GDM1 (cell line): ENCODE measurements at regions not wholly inside any gene's neighbourhood (a gene's known extent, or its start where the extent isn't known, plus 50 kb on each side); places are given as distances from the start of the nearest gene placed in this dataset.

Source experiments
- DNase-seq: peaks from one replicate; lab custom pipeline; 2025; lab: John Stamatoyannopoulos, UW

GRCh38 chr1:4523551-4523950, 130.9 kb upstream of the AJAP1 start:
- no peak for DNase-seq

- no peak for DNase-seq
These were observed 127.7 kb upstream of the AJAP1 start for GRCh38 chr1:4526747-4527146.

- no peak for DNase-seq
These were observed 126.6 kb upstream of the AJAP1 start for GRCh38 chr1:4527819-4528218.

DNA sequence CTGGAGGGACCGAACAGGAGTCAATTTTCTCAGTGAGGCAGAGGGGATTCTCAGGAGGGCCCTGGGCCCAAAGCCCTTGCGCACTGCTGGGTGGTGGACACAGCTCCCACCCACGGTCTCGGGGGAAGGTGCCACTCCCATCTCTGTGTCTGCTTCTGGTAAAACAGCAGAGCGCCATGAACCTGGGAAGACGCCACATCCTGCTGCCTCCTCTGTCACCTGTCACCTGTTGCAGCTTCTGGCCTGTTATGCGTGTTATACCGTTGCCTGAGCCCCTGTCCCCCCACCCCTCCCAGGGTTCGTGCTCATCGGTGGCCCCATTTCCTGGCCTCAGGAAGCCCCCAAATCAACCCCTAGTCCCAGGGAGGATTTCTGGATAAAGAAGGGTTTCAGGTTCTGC, 125.8 kb upstream of the AJAP1 start:
- DNase-seq, result no peak

DNA sequence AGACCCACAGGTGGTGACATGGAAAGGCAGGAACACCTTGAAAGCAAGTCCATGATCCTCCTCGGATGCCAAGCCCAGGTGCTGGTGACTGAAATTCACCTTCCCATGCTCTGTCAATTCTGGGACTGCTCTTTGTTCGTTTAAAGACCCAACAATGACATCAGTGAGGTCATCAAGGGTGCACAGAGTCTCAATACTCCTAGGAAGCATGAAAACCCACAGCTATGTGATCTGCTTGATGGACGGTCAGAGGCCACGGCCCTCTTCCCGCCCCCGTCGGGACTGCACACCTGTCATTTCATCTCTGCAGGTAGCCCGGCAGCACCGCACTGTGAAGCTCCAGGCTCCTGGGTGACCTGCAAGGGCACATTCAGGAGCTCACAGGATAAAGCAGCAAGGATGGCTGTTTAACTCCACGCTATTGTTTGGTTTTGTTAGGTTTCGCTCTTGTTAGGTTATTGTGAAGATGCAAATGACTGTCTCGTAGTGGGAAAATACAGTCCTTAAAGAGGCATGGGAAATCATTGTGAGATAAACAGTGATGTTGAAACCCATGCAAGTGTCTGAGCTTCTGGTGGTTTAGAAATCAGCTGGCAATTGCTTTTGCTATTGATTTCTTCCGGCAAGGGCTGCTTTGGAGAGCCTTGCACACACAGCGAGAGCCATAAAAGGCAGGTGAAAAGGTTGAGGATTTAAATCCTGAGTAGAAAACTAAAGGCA, 124.8 kb upstream of the AJAP1 start:
- DNase-seq, result no peak

DNA sequence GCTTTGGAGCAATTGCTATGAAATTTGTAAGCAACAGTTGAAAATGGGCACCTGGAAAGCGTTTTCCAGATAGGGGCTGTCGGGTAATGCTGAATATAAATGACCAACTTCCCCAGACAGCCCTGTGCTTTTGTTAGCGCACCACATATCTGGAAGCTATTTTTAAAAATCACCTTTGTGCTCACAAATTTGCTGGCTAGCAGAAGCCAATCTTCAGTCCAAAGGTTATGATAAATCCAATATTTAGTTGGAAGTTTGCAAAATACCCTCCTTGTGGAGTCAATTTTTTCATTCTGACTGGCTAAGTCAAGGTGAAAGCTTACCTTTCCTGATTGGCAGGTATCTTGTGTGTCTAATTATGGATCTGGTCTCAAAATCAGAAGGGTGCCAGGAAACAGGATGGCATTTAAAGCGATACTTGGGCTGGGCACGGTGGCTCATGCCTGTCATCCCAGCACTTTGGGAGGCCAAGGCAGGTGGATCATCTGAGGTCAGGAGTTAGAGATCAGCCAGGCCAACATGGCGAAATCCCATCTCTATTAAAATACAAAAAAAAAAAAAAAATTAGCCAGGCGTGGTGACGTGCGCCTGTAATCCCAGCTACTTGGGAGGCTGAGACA, 124.1 kb upstream of the AJAP1 start:
- DNase-seq, result no peak

DNA sequence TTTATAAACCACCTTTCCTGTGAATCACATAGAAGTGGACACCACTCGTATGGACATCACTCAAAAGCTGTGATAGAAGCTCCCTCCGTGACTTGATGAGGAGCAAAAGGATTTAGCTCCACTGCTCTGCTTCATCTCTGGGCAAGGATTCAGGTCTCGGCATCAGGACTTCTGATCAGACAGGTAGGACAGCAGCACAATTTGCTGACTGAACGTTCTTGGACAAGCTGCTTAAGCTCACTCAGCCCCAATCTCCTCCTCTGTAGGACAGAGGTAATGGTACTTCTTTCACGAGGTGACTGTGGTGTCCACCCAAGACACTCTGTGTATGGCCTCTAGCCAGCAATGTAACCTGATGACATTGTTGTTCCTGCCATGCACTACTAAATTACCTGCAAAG, 122.6 kb upstream of the AJAP1 start:
- DNase-seq, result no peak

GRCh38 chr1:4532656-4533055, 121.8 kb upstream of the AJAP1 start:
- no peak for DNase-seq

- DNase-seq, result no peak
These were observed 107.5 kb upstream of the AJAP1 start for GRCh38 chr1:4546911-4547310.

DNA sequence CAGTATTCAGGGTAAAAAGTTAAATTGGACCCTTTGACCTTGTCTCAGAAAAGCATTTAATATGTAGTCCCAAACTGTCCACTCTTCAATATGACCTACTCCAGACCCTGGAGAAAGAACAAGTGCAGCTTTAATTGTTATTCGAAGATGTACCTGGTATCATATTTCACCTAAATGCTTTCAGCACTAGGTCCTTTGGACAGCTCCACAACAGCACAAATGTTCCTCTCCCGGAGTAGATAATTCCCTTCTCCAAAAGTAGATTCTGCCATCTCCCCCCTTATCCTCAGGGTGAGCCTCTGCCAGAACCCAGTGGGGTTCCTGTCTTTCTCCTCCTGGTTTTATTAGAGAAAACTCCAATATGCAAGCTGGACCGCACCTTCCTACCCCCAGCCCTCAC, 104.5 kb upstream of the AJAP1 start:
- no peak for DNase-seq

GRCh38 chr1:4550941-4551340, 103.5 kb upstream of the AJAP1 start:
- DNase-seq, result no peak

GRCh38 chr1:4551706-4552105, 102.7 kb upstream of the AJAP1 start:
- DNase-seq, result no peak

- DNase-seq, result no peak
These were observed 100.6 kb upstream of the AJAP1 start for GRCh38 chr1:4553761-4554160.

- no peak for DNase-seq
These were observed 100.0 kb upstream of the AJAP1 start for GRCh38 chr1:4554271-4554865.

GRCh38 chr1:4557949-4558348, 96.5 kb upstream of the AJAP1 start:
- no peak for DNase-seq

DNA sequence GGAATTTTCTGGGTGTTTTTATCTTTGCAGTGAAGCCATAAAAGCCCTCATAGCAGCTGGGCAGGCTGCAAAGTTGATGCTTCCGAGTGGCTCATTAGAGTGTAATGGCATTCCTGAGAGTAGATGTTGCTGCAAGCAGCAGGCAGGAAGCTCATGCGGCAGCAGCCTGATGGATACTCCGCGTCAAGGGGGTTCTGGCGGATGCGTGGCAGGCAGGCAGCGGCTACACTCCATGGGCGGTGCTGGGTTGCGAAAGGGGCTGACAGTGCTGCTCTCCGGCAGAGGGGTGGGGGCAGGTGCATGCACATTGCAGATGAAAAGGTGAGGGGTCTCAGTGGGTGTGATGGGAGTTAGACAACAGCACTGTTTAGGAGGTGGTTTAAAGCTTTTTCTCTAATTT, 93.2 kb upstream of the AJAP1 start:
- no peak for DNase-seq

GRCh38 chr1:4562321-4562720, 92.1 kb upstream of the AJAP1 start:
- DNase-seq, result no peak

DNA sequence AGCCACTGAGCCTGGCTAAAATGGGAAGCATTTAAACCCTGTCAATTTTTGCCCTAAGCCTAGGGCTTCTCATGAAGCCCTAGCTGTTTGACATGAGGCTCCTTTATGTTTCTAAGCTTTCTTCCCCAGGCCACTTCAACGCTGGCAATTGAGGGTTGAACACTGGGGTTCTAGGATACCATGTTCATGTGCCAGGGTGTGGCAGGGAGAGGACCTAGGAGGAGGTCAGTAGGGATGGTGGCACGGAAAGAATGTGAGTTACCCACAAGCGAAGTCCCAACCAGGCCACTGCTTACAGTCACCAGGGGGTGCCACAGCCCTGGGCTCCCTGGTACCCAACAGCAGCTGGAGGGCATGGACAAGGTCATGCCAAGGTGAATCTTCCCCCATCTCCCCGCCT, 90.8 kb upstream of the AJAP1 start:
- DNase-seq, result no peak

DNA sequence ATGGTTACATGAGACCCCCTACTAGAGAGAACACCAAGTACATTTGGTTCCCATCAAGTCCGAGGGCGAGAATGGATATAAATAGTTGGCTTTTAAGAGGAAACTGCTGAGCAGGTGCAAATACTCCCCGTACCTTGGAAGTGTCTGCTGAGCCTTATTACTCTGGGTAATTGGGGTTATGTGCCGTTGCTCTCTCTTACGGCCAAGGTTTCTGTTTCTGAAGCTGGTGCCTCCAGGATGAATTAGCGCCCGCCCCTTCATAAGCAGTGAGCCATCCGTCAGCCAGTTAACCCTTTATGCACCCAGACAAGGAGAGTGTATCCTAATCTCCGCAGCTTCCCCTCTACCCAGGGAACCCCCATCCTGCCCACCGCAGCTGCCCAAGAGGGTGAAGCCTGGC, 90.4 kb upstream of the AJAP1 start:
- no peak for DNase-seq

GRCh38 chr1:4565166-4565565, 89.2 kb upstream of the AJAP1 start:
- no peak for DNase-seq

- DNase-seq, result no peak
These were observed 88.5 kb upstream of the AJAP1 start for GRCh38 chr1:4565801-4566449.

GRCh38 chr1:4571263-4571662, 83.1 kb upstream of the AJAP1 start:
- DNase-seq, result no peak

GRCh38 chr1:4573526-4573925, 80.9 kb upstream of the AJAP1 start:
- DNase-seq, result no peak
